DND-41 (cell line): ENCODE measurements at regions not wholly inside any gene's neighbourhood (a gene's known extent, or its start where the extent isn't known, plus 50 kb on each side); places are given as distances from the start of the nearest gene placed in this dataset.

Experiments used
- CTCF ChIP-seq: IDR thresholded peaks from 2 replicates; pipeline ENCODE4 v1.5.1; 2012; ENCODE audit warnings: borderline replicate concordance, low read length, moderate library complexity, mild to moderate bottlenecking; ENCODE audit not compliant: poor library complexity, severe bottlenecking; ENCODE audit errors: extremely low read depth
- EZH2 ChIP-seq: IDR thresholded peaks from 3 replicates; pipeline ENCODE4 v1.6.1; 2012; ENCODE audit warnings: borderline replicate concordance, low read depth, mild to moderate bottlenecking, moderate library complexity, low read length, inconsistent platforms; ENCODE audit not compliant: severe bottlenecking

- no peak for TF ChIP-seq CTCF
- no peak for TF ChIP-seq EZH2
Observed at GRCh38 chr6:133173276-133173675, 67.9 kb upstream of the EYA4 start.
